Gastroesophageal sphincter (tissue), 3 donors: ENCODE measurements at regions not wholly inside any gene's neighbourhood (a gene's known extent, or its start where the extent isn't known, plus 50 kb on each side); places are given as distances from the start of the nearest gene placed in this dataset.

ENCODE experiments used
- POLR2A ChIP-seq, 2 donors: fragments of 450-650 bp; IDR thresholded peaks; one replicate each; pipeline ENCODE4 v1.6.1; 2017; ENCODE audit warnings: antibody characterized with exemption in 2 of 2, mild to moderate bottlenecking in 2 of 2, moderate library complexity in 1 of 2
- POLR2AphosphoS5 ChIP-seq: sonication (generic); formaldehyde crosslinking; IDR thresholded peaks from one replicate; pipeline ENCODE4 v1.6.1; 2017; ENCODE audit warnings: antibody characterized with exemption
- TF ChIP-seq, protein P1 (sequence below), 4 experiments: fragments of 200-600 bp in 2 of 4; fragments of 450-650 bp in 2 of 4; sonication (generic) in 1 of 4; IDR thresholded peaks; one replicate each; pipeline ENCODE4 v1.5.1; 2017 to 2019; ENCODE audit warnings: antibody characterized with exemption in 4 of 4, mild to moderate bottlenecking in 2 of 4, moderate library complexity in 2 of 4

- no peak for TF ChIP-seq POLR2A (IDR thresholded peaks at IDR 0.05)
- TF ChIP-seq, protein P1, sequence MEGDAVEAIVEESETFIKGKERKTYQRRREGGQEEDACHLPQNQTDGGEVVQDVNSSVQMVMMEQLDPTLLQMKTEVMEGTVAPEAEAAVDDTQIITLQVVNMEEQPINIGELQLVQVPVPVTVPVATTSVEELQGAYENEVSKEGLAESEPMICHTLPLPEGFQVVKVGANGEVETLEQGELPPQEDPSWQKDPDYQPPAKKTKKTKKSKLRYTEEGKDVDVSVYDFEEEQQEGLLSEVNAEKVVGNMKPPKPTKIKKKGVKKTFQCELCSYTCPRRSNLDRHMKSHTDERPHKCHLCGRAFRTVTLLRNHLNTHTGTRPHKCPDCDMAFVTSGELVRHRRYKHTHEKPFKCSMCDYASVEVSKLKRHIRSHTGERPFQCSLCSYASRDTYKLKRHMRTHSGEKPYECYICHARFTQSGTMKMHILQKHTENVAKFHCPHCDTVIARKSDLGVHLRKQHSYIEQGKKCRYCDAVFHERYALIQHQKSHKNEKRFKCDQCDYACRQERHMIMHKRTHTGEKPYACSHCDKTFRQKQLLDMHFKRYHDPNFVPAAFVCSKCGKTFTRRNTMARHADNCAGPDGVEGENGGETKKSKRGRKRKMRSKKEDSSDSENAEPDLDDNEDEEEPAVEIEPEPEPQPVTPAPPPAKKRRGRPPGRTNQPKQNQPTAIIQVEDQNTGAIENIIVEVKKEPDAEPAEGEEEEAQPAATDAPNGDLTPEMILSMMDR (IDR thresholded peaks at IDR 0.05): no peak
- TF ChIP-seq POLR2AphosphoS5: no peak
These were observed 156.3 kb upstream of the CCDC68 start for GRCh38 chr18:55115606-55116005.
